Osteocyte (in vitro differentiated cells): ENCODE measurements at regions not wholly inside any gene's neighbourhood (a gene's known extent, or its start where the extent isn't known, plus 50 kb on each side); places are given as distances from the start of the nearest gene placed in this dataset.

Experiments
- DNase-seq: peaks from one replicate; pipeline ENCODE4 v3.0.0; 2021; ENCODE audit warnings: mixed read lengths; ENCODE audit not compliant: unreplicated experiment; ENCODE audit errors: extremely low spot score
- H3K27ac Mint-ChIP-seq: one replicate; pipeline ENCODE4 v1.8.0; 2021; ENCODE audit warnings: mild to moderate bottlenecking, mixed read lengths; ENCODE audit not compliant: unreplicated experiment
- H3K27me3 Mint-ChIP-seq: one replicate; pipeline ENCODE4 v1.8.0; 2021; ENCODE audit warnings: mixed read lengths; ENCODE audit not compliant: unreplicated experiment
- H3K36me3 Mint-ChIP-seq: one replicate; pipeline ENCODE4 v1.8.0; 2021; ENCODE audit warnings: mixed read lengths; ENCODE audit not compliant: unreplicated experiment
- H3K4me1 Mint-ChIP-seq: one replicate; pipeline ENCODE4 v1.8.0; 2021; ENCODE audit warnings: mixed read lengths; ENCODE audit not compliant: unreplicated experiment
- H3K4me3 Mint-ChIP-seq: one replicate; pipeline ENCODE4 v1.8.0; 2021; ENCODE audit warnings: mild to moderate bottlenecking, moderate library complexity, mixed read lengths; ENCODE audit not compliant: unreplicated experiment
- H3K9me3 Mint-ChIP-seq: one replicate; pipeline ENCODE4 v1.8.0; 2021; ENCODE audit warnings: mixed read lengths; ENCODE audit not compliant: unreplicated experiment
- CTCF ChIP-seq: fragments of 200-600 bp; sonication (generic); IDR thresholded peaks from 2 replicates; pipeline ENCODE4 v1.5.0; 2021; ENCODE audit warnings: antibody characterized with exemption, mild to moderate bottlenecking, moderate library complexity

GRCh38 chr7:110442381-110442837 lies 648.5 kb upstream of the LRRN3 start:
- Mint-ChIP-seq H3K4me1 (no peaks in the 10 kb centered on the region), H3K27ac (no peak overlapping the region), H3K9me3 (no peaks in the 10 kb centered on the region), H3K36me3 (no peaks in the 10 kb centered on the region), H3K4me3 (no peak overlapping the region), H3K27me3 (no peaks in the 10 kb centered on the region)
- TF ChIP-seq CTCF: peak; percentile 63
- DNase-seq: no peak

- no peak for DNase-seq
- Mint-ChIP-seq H3K27ac (no peak overlapping the region), H3K9me3 (no peaks in the 10 kb centered on the region), H3K27me3 (no peaks in the 10 kb centered on the region), H3K36me3 (no peaks in the 10 kb centered on the region), H3K4me1 (no peaks in the 10 kb centered on the region), H3K4me3 (no peak overlapping the region)
- no peak for TF ChIP-seq CTCF
Measured at GRCh38 chr7:110446658-110447057, 644.3 kb upstream of the LRRN3 start.

GRCh38 chr7:110448918-110449317 lies 642.0 kb upstream of the LRRN3 start:
- no peak for TF ChIP-seq CTCF
- Mint-ChIP-seq H3K36me3 (no peaks in the 10 kb centered on the region), H3K9me3 (no peaks in the 10 kb centered on the region), H3K27me3 (peaks cover 3% of the 10 kb centered on the region), H3K4me3 (no peak overlapping the region), H3K4me1 (no peaks in the 10 kb centered on the region), H3K27ac (no peak overlapping the region)
- no peak for DNase-seq

- Mint-ChIP-seq H3K36me3 (no peaks in the 10 kb centered on the region), H3K4me3 (no peak overlapping the region), H3K27ac (no peak overlapping the region), H3K9me3 (no peaks in the 10 kb centered on the region), H3K4me1 (no peaks in the 10 kb centered on the region), H3K27me3 (peaks cover 3% of the 10 kb centered on the region)
- DNase-seq: no peak
- no peak for TF ChIP-seq CTCF
Measured at GRCh38 chr7:110454713-110455112, 636.2 kb upstream of the LRRN3 start.

- H3K27me3 Mint-ChIP-seq: peaks cover 8% of the 10 kb centered on the region
- no peak overlapping the region for H3K4me3 Mint-ChIP-seq
- H3K9me3 Mint-ChIP-seq: no peaks in the 10 kb centered on the region
- H3K4me1 Mint-ChIP-seq: no peaks in the 10 kb centered on the region
- no peak for TF ChIP-seq CTCF
- DNase-seq: no peak
- no peak overlapping the region for H3K27ac Mint-ChIP-seq
- H3K36me3 Mint-ChIP-seq: no peaks in the 10 kb centered on the region
Measured at GRCh38 chr7:110461621-110462020, 629.3 kb upstream of the LRRN3 start.
